Skeletal muscle satellite cell (primary cell): ENCODE measurements at regions not wholly inside any gene's neighbourhood (a gene's known extent, or its start where the extent isn't known, plus 50 kb on each side); places are given as distances from the start of the nearest gene placed in this dataset.

Experiments
- H3K27me3 ChIP-seq: 2 replicates; pipeline ENCODE4 v1.7.0; 2013; ENCODE audit warnings: low read length; ENCODE audit not compliant: control insufficient read depth, insufficient read depth
- H3K36me3 ChIP-seq: 2 replicates; pipeline ENCODE4 v1.7.0; 2013; ENCODE audit warnings: mild to moderate bottlenecking, control low read depth, low read length; ENCODE audit not compliant: insufficient read depth
- H3K4me1 ChIP-seq: 2 replicates; pipeline ENCODE4 v1.7.0; 2013; ENCODE audit warnings: low read length; ENCODE audit not compliant: control insufficient read depth, insufficient read depth
- H3K4me2 ChIP-seq: 2 replicates; pipeline ENCODE4 v1.7.0; 2013; ENCODE audit warnings: mild to moderate bottlenecking, low read length
- H3K4me3 ChIP-seq: 2 replicates; pipeline ENCODE4 v1.7.0; 2013; ENCODE audit warnings: low read length
- H3K9ac ChIP-seq: 2 replicates; pipeline ENCODE4 v1.7.0; 2013; ENCODE audit warnings: mild to moderate bottlenecking, low read depth, low read length, moderate library complexity
- H3K9me3 ChIP-seq: replicated peaks from 2 replicates; pipeline ENCODE4 v1.7.0; 2013; ENCODE audit warnings: mild to moderate bottlenecking, control low read depth, low read length

GRCh38 chr5:35416217-35416988, 186.1 kb upstream of the PRLR start:
- Histone ChIP-seq H3K9ac (no peak overlapping the region), H3K27me3 (no peaks in the 10 kb centered on the region), H3K9me3 (no peaks in the 10 kb centered on the region), H3K4me2 (no peak overlapping the region), H3K4me1 (no peaks in the 10 kb centered on the region), H3K36me3 (no peaks in the 10 kb centered on the region), H3K4me3 (no peak overlapping the region)

- no peak overlapping the region for H3K9ac ChIP-seq
- H3K27me3 ChIP-seq: no peaks in the 10 kb centered on the region
- no peaks in the 10 kb centered on the region for H3K36me3 ChIP-seq
- no peak overlapping the region for H3K4me2 ChIP-seq
- no peaks in the 10 kb centered on the region for H3K4me1 ChIP-seq
- H3K4me3 ChIP-seq: no peak overlapping the region
- H3K9me3 ChIP-seq: no peaks in the 10 kb centered on the region
Measured at GRCh38 chr5:35415309-35415708, 185.0 kb upstream of the PRLR start.

- Histone ChIP-seq H3K4me1 (no peaks in the 10 kb centered on the region), H3K4me3 (no peak overlapping the region), H3K4me2 (no peak overlapping the region), H3K9me3 (no peaks in the 10 kb centered on the region), H3K27me3 (no peaks in the 10 kb centered on the region), H3K36me3 (no peaks in the 10 kb centered on the region), H3K9ac (no peak overlapping the region)
Measured at GRCh38 chr5:35409361-35409760, 179.1 kb upstream of the PRLR start.

DNA sequence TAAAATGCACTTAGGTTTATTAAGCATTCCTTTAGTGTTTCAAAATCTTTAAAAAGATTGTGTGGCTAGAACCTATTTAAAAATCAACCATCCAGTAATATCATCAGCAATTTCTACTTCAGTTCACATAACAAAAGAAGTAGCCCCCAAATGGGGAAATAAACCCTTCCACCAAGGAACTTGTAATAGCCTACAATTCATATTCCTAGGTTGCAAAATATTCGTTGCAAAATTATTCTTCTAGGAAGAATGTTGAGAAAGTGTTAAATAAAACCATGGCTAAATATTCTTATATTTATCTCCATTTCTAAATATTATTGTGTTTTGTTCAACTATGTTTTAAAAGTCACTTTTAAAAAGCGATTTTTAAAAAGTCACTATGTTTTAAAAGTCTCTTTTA, 177.9 kb upstream of the PRLR start:
- Histone ChIP-seq H3K4me3 (no peak overlapping the region), H3K9ac (no peak overlapping the region), H3K36me3 (no peaks in the 10 kb centered on the region), H3K4me2 (no peak overlapping the region), H3K27me3 (no peaks in the 10 kb centered on the region), H3K9me3 (no peaks in the 10 kb centered on the region), H3K4me1 (no peaks in the 10 kb centered on the region)

DNA sequence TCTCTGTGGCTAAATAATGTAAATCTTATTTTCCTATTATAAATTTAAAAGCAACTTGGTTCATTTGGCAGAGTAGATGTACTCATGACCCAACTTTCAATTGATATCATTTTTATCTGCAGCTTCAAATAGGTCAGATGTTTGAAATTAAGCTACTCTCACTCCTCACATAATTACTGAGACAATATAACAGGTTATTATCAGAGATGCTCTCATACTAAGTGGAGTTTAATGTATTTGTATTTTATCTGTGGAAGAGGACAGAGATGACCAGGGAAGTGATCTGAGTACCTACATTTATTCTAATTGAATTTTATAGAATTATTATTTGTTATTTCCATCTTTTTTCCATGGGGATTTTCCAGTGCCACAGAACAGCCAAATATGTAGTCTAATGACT, 177.4 kb upstream of the PRLR start:
- no peaks in the 10 kb centered on the region for H3K9me3 ChIP-seq
- no peaks in the 10 kb centered on the region for H3K27me3 ChIP-seq
- no peaks in the 10 kb centered on the region for H3K36me3 ChIP-seq
- no peak overlapping the region for H3K4me2 ChIP-seq
- no peak overlapping the region for H3K9ac ChIP-seq
- no peaks in the 10 kb centered on the region for H3K4me1 ChIP-seq
- H3K4me3 ChIP-seq: no peak overlapping the region

DNA sequence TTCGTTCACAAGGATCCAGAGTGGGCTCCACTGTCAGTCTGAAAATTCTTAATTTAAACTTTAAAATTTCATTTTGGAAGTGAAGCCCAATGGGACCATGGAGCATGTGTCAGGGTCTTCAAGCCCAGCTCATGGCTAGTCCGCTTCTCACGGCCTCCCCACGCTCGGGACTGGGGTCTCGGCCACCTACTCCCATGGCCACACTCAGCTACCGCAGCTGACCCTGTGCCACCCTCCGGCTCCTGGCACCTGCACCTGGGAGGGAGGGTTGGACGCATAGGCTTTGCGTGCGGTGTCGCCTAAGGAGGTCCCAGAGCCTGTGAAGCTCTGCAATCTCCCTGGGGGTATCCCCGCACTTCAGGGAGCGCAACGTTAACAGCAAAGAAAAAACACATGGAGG, 175.7 kb upstream of the PRLR start:
- H3K9ac ChIP-seq: no peak overlapping the region
- no peaks in the 10 kb centered on the region for H3K9me3 ChIP-seq
- H3K27me3 ChIP-seq: no peaks in the 10 kb centered on the region
- no peaks in the 10 kb centered on the region for H3K36me3 ChIP-seq
- H3K4me1 ChIP-seq: no peaks in the 10 kb centered on the region
- no peak overlapping the region for H3K4me2 ChIP-seq
- no peak overlapping the region for H3K4me3 ChIP-seq

GRCh38 chr5:35404701-35405100, 174.4 kb upstream of the PRLR start:
- H3K4me2 ChIP-seq: peak overlapping the region; percentile 59
- no peaks in the 10 kb centered on the region for H3K4me1 ChIP-seq
- H3K4me3 ChIP-seq: no peak overlapping the region
- H3K9me3 ChIP-seq: no peaks in the 10 kb centered on the region
- H3K27me3 ChIP-seq: no peaks in the 10 kb centered on the region
- H3K9ac ChIP-seq: no peak overlapping the region
- no peaks in the 10 kb centered on the region for H3K36me3 ChIP-seq

GRCh38 chr5:35393901-35394300, 163.6 kb upstream of the PRLR start:
- Histone ChIP-seq H3K4me3 (no peak overlapping the region), H3K9ac (no peak overlapping the region), H3K27me3 (no peaks in the 10 kb centered on the region), H3K4me2 (no peak overlapping the region), H3K36me3 (no peaks in the 10 kb centered on the region), H3K4me1 (no peaks in the 10 kb centered on the region), H3K9me3 (no peaks in the 10 kb centered on the region)

DNA sequence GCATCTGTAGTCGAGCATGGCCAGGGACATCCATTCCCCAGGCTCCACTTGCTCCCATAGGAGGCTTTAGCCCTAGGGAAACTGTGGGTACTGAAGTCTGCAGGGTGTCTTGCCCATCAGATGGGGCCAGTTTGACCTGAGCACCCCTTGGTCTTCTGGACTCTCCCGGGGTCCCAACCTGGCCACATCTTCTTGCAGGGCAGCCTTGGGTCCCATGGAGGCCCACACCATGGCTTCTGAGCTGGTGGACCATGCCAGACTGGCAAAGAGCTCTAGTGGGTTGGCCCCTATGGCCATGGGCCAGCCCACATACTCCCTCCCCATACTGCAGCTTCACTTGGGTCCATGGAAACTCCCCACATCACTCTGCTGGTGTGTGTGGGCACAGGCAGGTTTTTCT, 154.4 kb upstream of the PRLR start:
- no peaks in the 10 kb centered on the region for H3K36me3 ChIP-seq
- H3K9ac ChIP-seq: no peak overlapping the region

DNA sequence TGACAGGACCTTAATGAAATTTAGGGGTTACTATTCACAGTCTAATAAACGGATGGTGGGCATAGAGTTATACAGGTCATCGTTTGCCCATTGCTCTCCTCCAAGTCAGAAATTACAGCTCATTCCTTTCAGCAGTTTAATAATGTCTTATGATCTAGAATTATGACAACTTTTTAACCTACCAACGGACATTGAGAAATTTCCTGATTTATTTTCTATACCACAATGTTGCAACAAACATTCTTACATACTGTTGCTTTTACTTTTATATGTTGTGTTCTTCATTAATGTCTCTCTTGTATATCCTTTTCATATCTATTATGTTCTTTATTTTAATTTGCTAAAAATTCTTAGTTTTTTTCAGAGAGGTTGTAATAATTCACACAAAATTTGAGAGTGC, 152.8 kb upstream of the PRLR start:
- Histone ChIP-seq H3K4me1 (no peaks in the 10 kb centered on the region), H3K4me3 (no peak overlapping the region), H3K36me3 (no peaks in the 10 kb centered on the region), H3K9ac (no peak overlapping the region), H3K27me3 (no peaks in the 10 kb centered on the region), H3K9me3 (no peaks in the 10 kb centered on the region), H3K4me2 (no peak overlapping the region)

More for the DNA sequence above, 154.4 kb upstream of the PRLR start:
- Histone ChIP-seq H3K9me3 (no peaks in the 10 kb centered on the region), H3K27me3 (no peaks in the 10 kb centered on the region), H3K4me3 (no peak overlapping the region), H3K4me1 (no peaks in the 10 kb centered on the region), H3K4me2 (no peak overlapping the region)

DNA sequence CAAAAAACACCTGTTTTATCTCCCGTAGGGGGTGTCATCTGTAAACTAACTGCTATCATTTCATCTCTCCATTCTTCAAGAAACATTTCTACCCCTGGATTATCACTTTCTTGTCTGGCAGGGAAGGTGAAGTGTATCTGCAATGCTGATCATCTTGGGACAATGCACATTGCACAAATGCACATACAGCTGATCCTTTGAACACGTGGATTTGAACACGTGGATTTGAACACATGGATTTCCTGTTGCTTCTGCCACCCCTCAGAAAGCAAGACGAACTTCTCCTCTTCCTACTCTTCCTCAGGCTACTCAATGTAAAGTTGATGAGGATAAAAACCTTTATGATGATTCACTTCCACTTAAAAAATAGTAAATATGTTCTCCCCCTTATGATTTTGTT, 147.4 kb upstream of the PRLR start:
- peaks cover 12% of the 10 kb centered on the region for H3K27me3 ChIP-seq

DNA sequence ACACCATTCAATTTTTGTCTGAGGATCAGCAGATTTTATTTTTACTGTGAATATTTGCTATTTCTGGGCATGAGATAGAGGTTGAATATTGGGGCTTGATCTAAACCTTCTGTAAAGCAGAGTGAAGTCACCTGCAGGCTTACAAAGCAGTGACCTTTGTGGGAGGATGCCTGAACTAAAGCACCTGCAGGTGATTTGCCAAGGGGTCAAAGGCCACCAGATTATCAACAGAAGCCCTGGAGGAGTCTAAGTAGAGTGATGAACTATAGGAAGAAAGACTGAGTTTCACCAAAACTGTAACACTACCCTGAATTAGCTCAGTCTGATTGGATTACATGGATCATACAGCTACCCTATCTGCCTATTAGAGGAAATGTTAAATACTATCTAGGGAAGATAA, 144.3 kb upstream of the PRLR start:
- Histone ChIP-seq H3K9me3 (no peaks in the 10 kb centered on the region), H3K4me3 (no peak overlapping the region), H3K27me3 (peaks cover 20% of the 10 kb centered on the region), H3K9ac (no peak overlapping the region), H3K4me2 (no peak overlapping the region), H3K4me1 (no peaks in the 10 kb centered on the region), H3K36me3 (no peaks in the 10 kb centered on the region)

More for the DNA sequence above, 147.4 kb upstream of the PRLR start:
- Histone ChIP-seq H3K9ac (no peak overlapping the region), H3K36me3 (no peaks in the 10 kb centered on the region), H3K4me1 (no peaks in the 10 kb centered on the region), H3K9me3 (no peaks in the 10 kb centered on the region), H3K4me2 (no peak overlapping the region), H3K4me3 (no peak overlapping the region)
